ENCODE measurements at regions not wholly inside any gene's neighbourhood (a gene's known extent, or its start where the extent isn't known, plus 50 kb on each side); places are given as distances from the start of the nearest gene placed in this dataset.

DNA sequence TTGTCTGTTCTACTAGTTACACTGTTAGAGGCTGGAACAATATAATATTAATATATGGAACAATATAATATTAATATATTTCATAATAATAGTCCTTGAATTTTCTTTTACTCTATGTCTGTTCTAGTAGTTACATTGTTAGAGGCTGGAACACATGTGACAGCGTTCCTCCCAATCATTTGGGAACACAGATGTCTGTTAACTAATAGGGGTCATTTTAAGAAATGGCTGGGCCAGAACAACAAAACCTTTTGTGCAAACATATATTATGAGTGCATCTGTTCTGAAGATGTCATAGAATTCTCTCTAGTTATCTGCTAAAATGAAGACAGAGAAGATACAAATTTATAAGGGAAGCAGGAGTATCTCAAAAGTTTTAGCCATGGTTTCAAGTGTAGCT lies 114.0 kb upstream of the PDZRN3 start:
- H3K23ac ChIP-seq (ENCODE audit: insufficient read length, low read depth, low read length): no peak overlapping the region
- H3K9ac ChIP-seq (ENCODE audit: extremely low read depth, insufficient read length, low read length): no peak overlapping the region
- no peak overlapping the region for H2BK12ac ChIP-seq (ENCODE audit: insufficient read length, low read depth, low read length)
- Mint-ChIP-seq H3K27me3 (ENCODE audit: low read depth) (no peaks in the 10 kb centered on the region), H3K4me3 (no peak overlapping the region), H3K4me1 (peaks cover 9% of the 10 kb centered on the region in 2 experiments), H3K9me3 (no peaks in the 10 kb centered on the region), H3K36me3 (ENCODE audit: insufficient read depth in 1 of 3, low read depth in 3 of 3) (no peaks in the 10 kb centered on the region), H3K27ac (no peak overlapping the region)
- no peak overlapping the region for H3K18ac ChIP-seq (ENCODE audit: insufficient read length, low read depth, low read length)
- WGBS (ENCODE audit: extremely low coverage, insufficient read length, low lambda C conversion rate): no CpG with 5 or more reads among the region's 1 CpG
- no peak overlapping the region for H3K14ac ChIP-seq (ENCODE audit: insufficient read depth, low read length)
- no peaks in the 10 kb centered on the region for H3K4me1 ChIP-seq (ENCODE audit: insufficient read depth, low read length)
- no peaks in the 10 kb centered on the region for H3K79me1 ChIP-seq (ENCODE audit: insufficient read depth, low read depth, low read length, poor library complexity, severe bottlenecking)
- no peak overlapping the region for H4K8ac ChIP-seq (replicated peaks; ENCODE audit: insufficient read length, low read depth, low read length)
- no peak overlapping the region for H2BK20ac ChIP-seq (ENCODE audit: low read depth, low read length, poor library complexity, severe bottlenecking)
- no peak overlapping the region for H2AFZ ChIP-seq (ENCODE audit: low read length)
- H2BK5ac ChIP-seq (ENCODE audit: insufficient read length, low read length): no peak overlapping the region
- H4K91ac ChIP-seq (ENCODE audit: insufficient read length, low read depth, low read length): no peak overlapping the region
- TF ChIP-seq, protein P1, sequence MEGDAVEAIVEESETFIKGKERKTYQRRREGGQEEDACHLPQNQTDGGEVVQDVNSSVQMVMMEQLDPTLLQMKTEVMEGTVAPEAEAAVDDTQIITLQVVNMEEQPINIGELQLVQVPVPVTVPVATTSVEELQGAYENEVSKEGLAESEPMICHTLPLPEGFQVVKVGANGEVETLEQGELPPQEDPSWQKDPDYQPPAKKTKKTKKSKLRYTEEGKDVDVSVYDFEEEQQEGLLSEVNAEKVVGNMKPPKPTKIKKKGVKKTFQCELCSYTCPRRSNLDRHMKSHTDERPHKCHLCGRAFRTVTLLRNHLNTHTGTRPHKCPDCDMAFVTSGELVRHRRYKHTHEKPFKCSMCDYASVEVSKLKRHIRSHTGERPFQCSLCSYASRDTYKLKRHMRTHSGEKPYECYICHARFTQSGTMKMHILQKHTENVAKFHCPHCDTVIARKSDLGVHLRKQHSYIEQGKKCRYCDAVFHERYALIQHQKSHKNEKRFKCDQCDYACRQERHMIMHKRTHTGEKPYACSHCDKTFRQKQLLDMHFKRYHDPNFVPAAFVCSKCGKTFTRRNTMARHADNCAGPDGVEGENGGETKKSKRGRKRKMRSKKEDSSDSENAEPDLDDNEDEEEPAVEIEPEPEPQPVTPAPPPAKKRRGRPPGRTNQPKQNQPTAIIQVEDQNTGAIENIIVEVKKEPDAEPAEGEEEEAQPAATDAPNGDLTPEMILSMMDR (conservative IDR thresholded peaks at IDR 0.05): no peak
- no peak overlapping the region for H3K4me2 ChIP-seq (ENCODE audit: insufficient read depth, insufficient read length, low read length)
- no peak overlapping the region for H3K56ac ChIP-seq (ENCODE audit: insufficient read length, low read depth, low read length)
- no peak overlapping the region for H2BK120ac ChIP-seq (ENCODE audit: low read depth, low read length, poor library complexity, severe bottlenecking)
- no peak overlapping the region for H2BK15ac ChIP-seq (ENCODE audit: low read depth, low read length)
- no peaks in the 10 kb centered on the region for H3K79me2 ChIP-seq (ENCODE audit: insufficient read depth, low read length)
- H3K4ac ChIP-seq (ENCODE audit: low read depth, low read length): no peak overlapping the region
- no peaks in the 10 kb centered on the region for H3K23me2 ChIP-seq (ENCODE audit: insufficient read length, low read depth, low read length, poor library complexity, severe bottlenecking)
- H3K27me3 ChIP-seq (ENCODE audit: insufficient read depth, low read length): no peaks in the 10 kb centered on the region
- no peaks in the 10 kb centered on the region for H4K20me1 ChIP-seq (ENCODE audit: control insufficient read depth, insufficient read depth, insufficient read length)
- H3K9me3 ChIP-seq (ENCODE audit: control insufficient read depth, low read depth, low read length): no peaks in the 10 kb centered on the region
- H4K5ac ChIP-seq (ENCODE audit: insufficient read length, low read depth, low read length): no peak overlapping the region
- no peak overlapping the region for H3K27ac ChIP-seq (ENCODE audit: insufficient read length, low read depth, low read length)
- H2AK5ac ChIP-seq (ENCODE audit: insufficient read length, low read length): no peak overlapping the region
- DNase-seq: no peak
- H3T11ph ChIP-seq (ENCODE audit: low read length): no peak overlapping the region

All from H9 (cell line).